ENCODE measurements at regions not wholly inside any gene's neighbourhood (a gene's known extent, or its start where the extent isn't known, plus 50 kb on each side); places are given as distances from the start of the nearest gene placed in this dataset.
A peak's percentile ranks its signal among the peaks of the same experiment; 100 is the strongest.

- POLR2A ChIA-PET, result no interaction called here
- TF ChIP-seq, protein P1, sequence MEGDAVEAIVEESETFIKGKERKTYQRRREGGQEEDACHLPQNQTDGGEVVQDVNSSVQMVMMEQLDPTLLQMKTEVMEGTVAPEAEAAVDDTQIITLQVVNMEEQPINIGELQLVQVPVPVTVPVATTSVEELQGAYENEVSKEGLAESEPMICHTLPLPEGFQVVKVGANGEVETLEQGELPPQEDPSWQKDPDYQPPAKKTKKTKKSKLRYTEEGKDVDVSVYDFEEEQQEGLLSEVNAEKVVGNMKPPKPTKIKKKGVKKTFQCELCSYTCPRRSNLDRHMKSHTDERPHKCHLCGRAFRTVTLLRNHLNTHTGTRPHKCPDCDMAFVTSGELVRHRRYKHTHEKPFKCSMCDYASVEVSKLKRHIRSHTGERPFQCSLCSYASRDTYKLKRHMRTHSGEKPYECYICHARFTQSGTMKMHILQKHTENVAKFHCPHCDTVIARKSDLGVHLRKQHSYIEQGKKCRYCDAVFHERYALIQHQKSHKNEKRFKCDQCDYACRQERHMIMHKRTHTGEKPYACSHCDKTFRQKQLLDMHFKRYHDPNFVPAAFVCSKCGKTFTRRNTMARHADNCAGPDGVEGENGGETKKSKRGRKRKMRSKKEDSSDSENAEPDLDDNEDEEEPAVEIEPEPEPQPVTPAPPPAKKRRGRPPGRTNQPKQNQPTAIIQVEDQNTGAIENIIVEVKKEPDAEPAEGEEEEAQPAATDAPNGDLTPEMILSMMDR (IDR thresholded peaks at IDR 0.05; ENCODE audit: unreplicated experiment), result no peak
- Mint-ChIP-seq H3K27me3 (ENCODE audit: insufficient read depth, unreplicated experiment) (no peaks in the 10 kb centered on the region), H3K36me3 (ENCODE audit: insufficient read depth, unreplicated experiment) (no peaks in the 10 kb centered on the region), H3K4me1 (ENCODE audit: insufficient read depth, unreplicated experiment) (no peaks in the 10 kb centered on the region), H3K9me3 (ENCODE audit: unreplicated experiment) (no peaks in the 10 kb centered on the region), H3K27ac (ENCODE audit: low read depth, unreplicated experiment) (no peak overlapping the region), H3K4me3 (ENCODE audit: unreplicated experiment) (no peak overlapping the region)
- DNase-seq (ENCODE audit: unreplicated experiment), result no peak
- no TSS peak for BruUV-seq (replicated peaks)
- intact Hi-C loops (cut with micrococcal nuclease), result no loop called here
- CTCF ChIA-PET, result no interaction called here
These were observed 73.8 kb downstream of the CBLN2 start for GRCh38 chr18:72470391-72470790.

GRCh38 chr18:72468021-72468710 lies 76.0 kb downstream of the CBLN2 start:
- Mint-ChIP-seq H3K27me3 (ENCODE audit: insufficient read depth, unreplicated experiment) (no peaks in the 10 kb centered on the region), H3K27ac (ENCODE audit: low read depth, unreplicated experiment) (no peak overlapping the region), H3K4me3 (ENCODE audit: unreplicated experiment) (no peak overlapping the region), H3K4me1 (ENCODE audit: insufficient read depth, unreplicated experiment) (no peaks in the 10 kb centered on the region), H3K36me3 (ENCODE audit: insufficient read depth, unreplicated experiment) (no peaks in the 10 kb centered on the region), H3K9me3 (ENCODE audit: unreplicated experiment) (no peaks in the 10 kb centered on the region)
- TF ChIP-seq, protein P1 (IDR thresholded peaks at IDR 0.05; ENCODE audit: unreplicated experiment), result no peak
- CTCF ChIA-PET, result interaction anchor here (0.6 to 1.3 kb wide), 4 partner anchors 31 to 1978 kb away, joined by 3 to 4 read pairs (median 3); no protein-coding TSS in a partner anchor
- POLR2A ChIA-PET, result interaction anchor here (0.7 to 0.8 kb wide), 2 partner anchors 171 to 529 kb away, joined by 3 to 4 read pairs; no protein-coding TSS in a partner anchor
- intact Hi-C loops (cut with micrococcal nuclease), result no loop called here
- no TSS peak for BruUV-seq (replicated peaks)
- DNase-seq (ENCODE audit: unreplicated experiment), result no peak

DNA sequence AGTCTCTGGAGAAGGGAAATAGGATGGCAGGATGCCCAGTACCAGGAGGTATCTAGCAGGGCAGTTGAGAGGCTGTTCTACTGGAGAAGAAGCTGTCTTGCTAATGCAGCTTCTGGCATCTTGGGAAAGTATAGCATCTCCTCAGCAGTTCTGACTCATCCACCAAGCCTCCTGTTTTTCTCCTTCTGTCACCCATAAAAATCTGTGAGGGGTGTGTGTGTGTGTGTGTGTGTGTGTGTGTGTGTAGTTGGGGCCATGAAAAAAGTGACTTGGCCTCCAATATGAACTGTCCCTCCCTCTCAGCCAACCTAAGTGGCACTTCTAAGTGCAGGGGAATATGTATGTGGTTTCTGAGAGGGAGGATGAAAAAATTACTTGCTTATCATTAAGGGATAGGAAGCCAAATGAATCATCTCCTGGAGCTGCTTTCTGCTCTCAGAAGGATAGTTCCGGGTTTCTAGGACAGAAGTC lies 83.9 kb downstream of the CBLN2 start:
- Mint-ChIP-seq H3K27ac (ENCODE audit: low read depth, unreplicated experiment) (peak overlapping the region; percentile 21), H3K36me3 (ENCODE audit: insufficient read depth, unreplicated experiment) (no peaks in the 10 kb centered on the region), H3K27me3 (ENCODE audit: insufficient read depth, unreplicated experiment) (no peaks in the 10 kb centered on the region), H3K9me3 (ENCODE audit: unreplicated experiment) (no peaks in the 10 kb centered on the region), H3K4me3 (ENCODE audit: unreplicated experiment) (no peak overlapping the region), H3K4me1 (ENCODE audit: insufficient read depth, unreplicated experiment) (peaks cover 17% of the 10 kb centered on the region)
- ChIA-PET POLR2A (interaction anchor here (0.7 kb wide), 1 partner anchor 49 kb away, joined by 3 read pairs; no protein-coding TSS in a partner anchor), CTCF (interaction anchor here (1.1 kb wide), 1 partner anchor 11 kb away, joined by 4 read pairs; no protein-coding TSS in a partner anchor)
- BruUV-seq (replicated peaks), result no TSS peak
- intact Hi-C loops (cut with micrococcal nuclease), result no loop called here
- DNase-seq (ENCODE audit: unreplicated experiment), result peak; percentile 44
- TF ChIP-seq, protein P1 (IDR thresholded peaks at IDR 0.05; ENCODE audit: unreplicated experiment), result no peak

DNA sequence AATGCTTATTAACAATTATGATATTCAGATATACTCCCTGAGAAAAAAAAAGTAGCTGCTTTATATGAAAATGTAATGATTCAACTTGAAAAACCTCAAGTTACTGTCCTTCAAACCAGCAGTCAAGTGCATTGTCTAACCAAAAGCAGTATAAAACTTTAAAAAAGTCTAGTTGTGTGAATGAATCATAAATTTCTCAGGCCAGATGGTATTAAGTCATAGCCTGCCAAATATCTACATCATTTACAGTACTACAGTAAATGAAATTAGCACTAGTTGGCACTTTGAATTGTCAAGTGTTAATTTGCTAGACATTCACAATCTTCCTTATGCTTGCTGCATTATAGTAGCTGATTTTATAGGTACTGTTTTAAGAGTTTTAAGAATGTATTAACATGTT lies 85.9 kb downstream of the CBLN2 start:
- ChIA-PET CTCF (no interaction called here), POLR2A (no interaction called here)
- TF ChIP-seq, protein P1 (IDR thresholded peaks at IDR 0.05; ENCODE audit: unreplicated experiment), result no peak
- Mint-ChIP-seq H3K9me3 (ENCODE audit: unreplicated experiment) (no peaks in the 10 kb centered on the region), H3K4me3 (ENCODE audit: unreplicated experiment) (no peak overlapping the region), H3K27me3 (ENCODE audit: insufficient read depth, unreplicated experiment) (no peaks in the 10 kb centered on the region), H3K27ac (ENCODE audit: low read depth, unreplicated experiment) (no peak overlapping the region), H3K36me3 (ENCODE audit: insufficient read depth, unreplicated experiment) (no peaks in the 10 kb centered on the region), H3K4me1 (ENCODE audit: insufficient read depth, unreplicated experiment) (peaks cover 17% of the 10 kb centered on the region)
- no TSS peak for BruUV-seq (replicated peaks)
- DNase-seq (ENCODE audit: unreplicated experiment), result no peak
- intact Hi-C loops (cut with micrococcal nuclease), result no loop called here

All from MCF 10A (cell line).